HG02870 (cell line): ENCODE measurements at regions not wholly inside any gene's neighbourhood (a gene's known extent, or its start where the extent isn't known, plus 50 kb on each side); places are given as distances from the start of the nearest gene placed in this dataset.
"Not testable (repeated sequence)": the region's sequence is repeated elsewhere in the genome, so short reads cannot be mapped to it uniquely, and the experiment has no call there.

ENCODE experiments used
- ATAC-seq: cut with Tn5 transposase; IDR thresholded peaks from one replicate; pipeline ENCODE4 v1.9.1; 2021; ENCODE audit warnings: mild to moderate bottlenecking, moderate library complexity; ENCODE audit not compliant: unreplicated experiment

- ATAC-seq = no peak
Measured at GRCh38 chr10:3661271-3661670, 123.7 kb downstream of the KLF6 start.

GRCh38 chr10:3660753-3661152 lies 124.3 kb downstream of the KLF6 start:
- no peak for ATAC-seq

- ATAC-seq = no peak
Measured at GRCh38 chr10:3659203-3659917, 125.6 kb downstream of the KLF6 start.

- no peak for ATAC-seq
Measured at GRCh38 chr10:3658766-3659165, 126.2 kb downstream of the KLF6 start.

- no peak for ATAC-seq
Measured at GRCh38 chr10:3656214-3656613, 128.8 kb downstream of the KLF6 start.

GRCh38 chr10:3655528-3655927 lies 129.5 kb downstream of the KLF6 start:
- peak; percentile 83 for ATAC-seq

GRCh38 chr10:3654980-3655379 lies 130.0 kb downstream of the KLF6 start:
- no peak for ATAC-seq

GRCh38 chr10:3654496-3654895 lies 130.5 kb downstream of the KLF6 start:
- no peak for ATAC-seq

GRCh38 chr10:3653303-3653702 lies 131.7 kb downstream of the KLF6 start:
- ATAC-seq = not testable (repeated sequence)

GRCh38 chr10:3652886-3653285 lies 132.1 kb downstream of the KLF6 start:
- ATAC-seq = no peak

- no peak for ATAC-seq
Measured at GRCh38 chr10:3651969-3652653, 132.9 kb downstream of the KLF6 start.

GRCh38 chr10:3648576-3648975 lies 136.4 kb downstream of the KLF6 start:
- ATAC-seq = no peak

GRCh38 chr10:3648170-3648569 lies 136.8 kb downstream of the KLF6 start:
- no peak for ATAC-seq

- peak; percentile 98 for ATAC-seq
Measured at GRCh38 chr10:3647074-3647473, 137.9 kb downstream of the KLF6 start.

GRCh38 chr10:3645406-3645805 lies 139.6 kb downstream of the KLF6 start:
- ATAC-seq = no peak

- ATAC-seq = no peak
Measured at GRCh38 chr10:3640816-3641215, 144.2 kb downstream of the KLF6 start.

- no peak for ATAC-seq
Measured at GRCh38 chr10:3639546-3639945, 145.5 kb downstream of the KLF6 start.

- ATAC-seq = no peak
Measured at GRCh38 chr10:3636356-3637181, 148.4 kb downstream of the KLF6 start.

- no peak for ATAC-seq
Measured at GRCh38 chr10:3635697-3636096, 149.3 kb downstream of the KLF6 start.

- ATAC-seq = no peak
Measured at GRCh38 chr10:3635211-3635671, 149.8 kb downstream of the KLF6 start.

- not testable (repeated sequence) for ATAC-seq
Measured at GRCh38 chr10:3634646-3635045, 150.4 kb downstream of the KLF6 start.
